ENCODE measurements at regions not wholly inside any gene's neighbourhood (a gene's known extent, or its start where the extent isn't known, plus 50 kb on each side); places are given as distances from the start of the nearest gene placed in this dataset.

GRCh38 chr12:94074216-94074979 is 74.0 kb upstream of the PLXNC1 start:
- H3K36me3 ChIP-seq (ENCODE audit: control insufficient read depth, insufficient read depth, low read length) = no peaks in the 10 kb centered on the region
- no peak overlapping the region for H3K27ac ChIP-seq (ENCODE audit: insufficient read depth, low read length, poor library complexity, severe bottlenecking)
- H3K9me3 ChIP-seq (ENCODE audit: control insufficient read depth, low read length) = no peaks in the 10 kb centered on the region
- H3K4me1 ChIP-seq (ENCODE audit: control insufficient read depth, insufficient read depth, low read length, poor library complexity, severe bottlenecking) = no peaks in the 10 kb centered on the region
- H3K27me3 ChIP-seq (replicated peaks; ENCODE audit: control insufficient read depth, insufficient read depth, low read length, poor library complexity, severe bottlenecking) = no peaks in the 10 kb centered on the region
- H3K4me3 ChIP-seq (ENCODE audit: insufficient read depth, low read depth, low read length, poor library complexity, severe bottlenecking) = no peak overlapping the region
- no peak for DNase-seq

- no peak overlapping the region for H3K27ac ChIP-seq (ENCODE audit: insufficient read depth, low read length, poor library complexity, severe bottlenecking)
- H3K4me1 ChIP-seq (ENCODE audit: control insufficient read depth, insufficient read depth, low read length, poor library complexity, severe bottlenecking) = no peaks in the 10 kb centered on the region
- DNase-seq = no peak
- H3K4me3 ChIP-seq (ENCODE audit: insufficient read depth, low read depth, low read length, poor library complexity, severe bottlenecking) = no peak overlapping the region
- H3K9me3 ChIP-seq (ENCODE audit: control insufficient read depth, low read length) = no peaks in the 10 kb centered on the region
- H3K36me3 ChIP-seq (ENCODE audit: control insufficient read depth, insufficient read depth, low read length) = no peaks in the 10 kb centered on the region
- H3K27me3 ChIP-seq (replicated peaks; ENCODE audit: control insufficient read depth, insufficient read depth, low read length, poor library complexity, severe bottlenecking) = no peaks in the 10 kb centered on the region
Observed at GRCh38 chr12:94074980-94075629, 73.3 kb upstream of the PLXNC1 start.

- Histone ChIP-seq H3K4me3 (ENCODE audit: insufficient read depth, low read depth, low read length, poor library complexity, severe bottlenecking) (no peak overlapping the region), H3K9me3 (ENCODE audit: control insufficient read depth, low read length) (no peaks in the 10 kb centered on the region), H3K27ac (ENCODE audit: insufficient read depth, low read length, poor library complexity, severe bottlenecking) (no peak overlapping the region), H3K27me3 (replicated peaks; ENCODE audit: control insufficient read depth, insufficient read depth, low read length, poor library complexity, severe bottlenecking) (no peaks in the 10 kb centered on the region), H3K36me3 (ENCODE audit: control insufficient read depth, insufficient read depth, low read length) (no peaks in the 10 kb centered on the region), H3K4me1 (ENCODE audit: control insufficient read depth, insufficient read depth, low read length, poor library complexity, severe bottlenecking) (no peaks in the 10 kb centered on the region)
- DNase-seq = no peak
Observed at GRCh38 chr12:94077209-94077608, 71.2 kb upstream of the PLXNC1 start.

GRCh38 chr12:94078138-94078723 is 70.1 kb upstream of the PLXNC1 start:
- H3K4me3 ChIP-seq (ENCODE audit: insufficient read depth, low read depth, low read length, poor library complexity, severe bottlenecking) = no peak overlapping the region
- H3K27me3 ChIP-seq (replicated peaks; ENCODE audit: control insufficient read depth, insufficient read depth, low read length, poor library complexity, severe bottlenecking) = no peaks in the 10 kb centered on the region
- no peaks in the 10 kb centered on the region for H3K36me3 ChIP-seq (ENCODE audit: control insufficient read depth, insufficient read depth, low read length)
- no peaks in the 10 kb centered on the region for H3K4me1 ChIP-seq (ENCODE audit: control insufficient read depth, insufficient read depth, low read length, poor library complexity, severe bottlenecking)
- H3K27ac ChIP-seq (ENCODE audit: insufficient read depth, low read length, poor library complexity, severe bottlenecking) = no peak overlapping the region
- DNase-seq = no peak
- no peaks in the 10 kb centered on the region for H3K9me3 ChIP-seq (ENCODE audit: control insufficient read depth, low read length)

- no peaks in the 10 kb centered on the region for H3K36me3 ChIP-seq (ENCODE audit: control insufficient read depth, insufficient read depth, low read length)
- H3K4me3 ChIP-seq (ENCODE audit: insufficient read depth, low read depth, low read length, poor library complexity, severe bottlenecking) = no peak overlapping the region
- DNase-seq = no peak
- no peak overlapping the region for H3K27ac ChIP-seq (ENCODE audit: insufficient read depth, low read length, poor library complexity, severe bottlenecking)
- H3K9me3 ChIP-seq (ENCODE audit: control insufficient read depth, low read length) = no peaks in the 10 kb centered on the region
- no peaks in the 10 kb centered on the region for H3K4me1 ChIP-seq (ENCODE audit: control insufficient read depth, insufficient read depth, low read length, poor library complexity, severe bottlenecking)
- H3K27me3 ChIP-seq (replicated peaks; ENCODE audit: control insufficient read depth, insufficient read depth, low read length, poor library complexity, severe bottlenecking) = no peaks in the 10 kb centered on the region
Observed at GRCh38 chr12:94078736-94079509, 69.5 kb upstream of the PLXNC1 start.

- no peaks in the 10 kb centered on the region for H3K27me3 ChIP-seq (replicated peaks; ENCODE audit: control insufficient read depth, insufficient read depth, low read length, poor library complexity, severe bottlenecking)
- no peaks in the 10 kb centered on the region for H3K9me3 ChIP-seq (ENCODE audit: control insufficient read depth, low read length)
- H3K27ac ChIP-seq (ENCODE audit: insufficient read depth, low read length, poor library complexity, severe bottlenecking) = no peak overlapping the region
- no peak for DNase-seq
- no peaks in the 10 kb centered on the region for H3K4me1 ChIP-seq (ENCODE audit: control insufficient read depth, insufficient read depth, low read length, poor library complexity, severe bottlenecking)
- no peaks in the 10 kb centered on the region for H3K36me3 ChIP-seq (ENCODE audit: control insufficient read depth, insufficient read depth, low read length)
- H3K4me3 ChIP-seq (ENCODE audit: insufficient read depth, low read depth, low read length, poor library complexity, severe bottlenecking) = no peak overlapping the region
Observed at GRCh38 chr12:94079566-94080340, 68.6 kb upstream of the PLXNC1 start.

- no peaks in the 10 kb centered on the region for H3K4me1 ChIP-seq (ENCODE audit: control insufficient read depth, insufficient read depth, low read length, poor library complexity, severe bottlenecking)
- DNase-seq = no peak
- no peaks in the 10 kb centered on the region for H3K36me3 ChIP-seq (ENCODE audit: control insufficient read depth, insufficient read depth, low read length)
- H3K4me3 ChIP-seq (ENCODE audit: insufficient read depth, low read depth, low read length, poor library complexity, severe bottlenecking) = no peak overlapping the region
- H3K27me3 ChIP-seq (replicated peaks; ENCODE audit: control insufficient read depth, insufficient read depth, low read length, poor library complexity, severe bottlenecking) = no peaks in the 10 kb centered on the region
- H3K27ac ChIP-seq (ENCODE audit: insufficient read depth, low read length, poor library complexity, severe bottlenecking) = no peak overlapping the region
- no peaks in the 10 kb centered on the region for H3K9me3 ChIP-seq (ENCODE audit: control insufficient read depth, low read length)
Observed at GRCh38 chr12:94080341-94081009, 67.9 kb upstream of the PLXNC1 start.

- no peak overlapping the region for H3K4me3 ChIP-seq (ENCODE audit: insufficient read depth, low read depth, low read length, poor library complexity, severe bottlenecking)
- no peaks in the 10 kb centered on the region for H3K27me3 ChIP-seq (replicated peaks; ENCODE audit: control insufficient read depth, insufficient read depth, low read length, poor library complexity, severe bottlenecking)
- no peaks in the 10 kb centered on the region for H3K36me3 ChIP-seq (ENCODE audit: control insufficient read depth, insufficient read depth, low read length)
- no peaks in the 10 kb centered on the region for H3K4me1 ChIP-seq (ENCODE audit: control insufficient read depth, insufficient read depth, low read length, poor library complexity, severe bottlenecking)
- no peak overlapping the region for H3K27ac ChIP-seq (ENCODE audit: insufficient read depth, low read length, poor library complexity, severe bottlenecking)
- DNase-seq = no peak
- no peaks in the 10 kb centered on the region for H3K9me3 ChIP-seq (ENCODE audit: control insufficient read depth, low read length)
Observed at GRCh38 chr12:94082690-94083089, 65.7 kb upstream of the PLXNC1 start.

GRCh38 chr12:94089891-94090290 is 58.5 kb upstream of the PLXNC1 start:
- Histone ChIP-seq H3K27me3 (replicated peaks; ENCODE audit: control insufficient read depth, insufficient read depth, low read length, poor library complexity, severe bottlenecking) (no peaks in the 10 kb centered on the region), H3K4me3 (ENCODE audit: insufficient read depth, low read depth, low read length, poor library complexity, severe bottlenecking) (no peak overlapping the region), H3K4me1 (ENCODE audit: control insufficient read depth, insufficient read depth, low read length, poor library complexity, severe bottlenecking) (no peaks in the 10 kb centered on the region), H3K27ac (ENCODE audit: insufficient read depth, low read length, poor library complexity, severe bottlenecking) (no peak overlapping the region), H3K36me3 (ENCODE audit: control insufficient read depth, insufficient read depth, low read length) (no peaks in the 10 kb centered on the region), H3K9me3 (ENCODE audit: control insufficient read depth, low read length) (no peaks in the 10 kb centered on the region)
- DNase-seq = no peak

Data from effector memory CD4-positive, alpha-beta T cell (primary cell).